ENCODE measurements at regions not wholly inside any gene's neighbourhood (a gene's known extent, or its start where the extent isn't known, plus 50 kb on each side); places are given as distances from the start of the nearest gene placed in this dataset.

- no peak for TF ChIP-seq CREB1 (IDR thresholded peaks at IDR 0.05)
- no peak for TF ChIP-seq BRCA1 (IDR thresholded peaks at IDR 0.05; ENCODE audit: low read depth, low read length)
- TF ChIP-seq CTCF (IDR thresholded peaks at IDR 0.05; ENCODE audit: control extremely low read depth in 1 of 3, insufficient read depth in 1 of 3, low read depth in 1 of 3, low read length in 3 of 3): no peak
- TF ChIP-seq POLR2AphosphoS5 (IDR thresholded peaks at IDR 0.05; ENCODE audit: low read depth, low read length): no peak
- TF ChIP-seq RAD21 (IDR thresholded peaks at IDR 0.05 in 1 of 2, conservative IDR thresholded peaks at IDR 0.05 in 1 of 2; ENCODE audit: low read depth in 2 of 2, low read length in 2 of 2): no peak
Measured at GRCh38 chr10:107275806-107276205, 111.3 kb upstream of the SORCS1 start.
